ENCODE measurements at regions not wholly inside any gene's neighbourhood (a gene's known extent, or its start where the extent isn't known, plus 50 kb on each side); places are given as distances from the start of the nearest gene placed in this dataset.
A peak's percentile ranks its signal among the peaks of the same experiment; 100 is the strongest.

DNA sequence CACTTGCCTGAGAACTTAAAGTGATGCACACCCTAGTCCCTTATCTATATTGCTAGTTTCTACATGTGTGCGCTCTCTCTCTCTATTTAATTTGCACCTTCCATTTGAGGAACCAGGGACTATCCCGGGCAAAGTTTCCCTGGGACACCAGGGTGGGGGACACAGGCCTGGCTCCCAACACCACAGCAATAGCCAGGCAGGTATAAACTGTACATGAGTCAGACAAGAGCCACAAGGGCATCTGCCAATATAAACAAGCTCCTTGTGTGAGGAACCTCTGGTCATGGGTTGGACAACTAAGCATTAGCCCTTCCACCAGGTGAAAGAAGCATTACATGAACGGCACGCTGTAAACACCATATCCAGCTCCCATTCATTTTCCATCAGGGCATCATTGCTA, 455.5 kb downstream of the STIM2 start:
- DNase-seq = no peak
- no peak for ATAC-seq
- intact Hi-C loops (cut with micrococcal nuclease) = no loop called here

DNA sequence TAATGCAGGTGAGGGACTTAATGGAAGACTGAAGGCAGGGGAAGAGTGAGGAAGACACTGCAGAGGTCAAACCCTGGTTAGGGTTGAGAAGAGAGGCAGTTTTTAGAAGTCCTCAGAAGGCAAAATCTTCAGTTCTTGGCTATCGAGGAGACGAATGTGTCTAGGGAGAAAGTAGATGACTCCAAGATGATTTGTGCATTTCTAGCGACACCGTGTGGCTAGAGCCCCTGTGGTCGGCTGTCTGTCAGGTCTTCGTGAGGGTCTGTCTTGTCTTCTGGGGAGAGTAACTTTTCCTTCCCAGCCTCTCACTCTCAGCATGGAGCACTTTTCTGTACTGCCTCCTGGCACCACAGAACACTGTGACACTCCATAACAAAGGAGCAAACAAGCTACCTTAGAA, 458.1 kb downstream of the STIM2 start:
- intact Hi-C loops (cut with micrococcal nuclease) = no loop called here
- DNase-seq (peak; percentile 28), ATAC-seq (no peak)

DNA sequence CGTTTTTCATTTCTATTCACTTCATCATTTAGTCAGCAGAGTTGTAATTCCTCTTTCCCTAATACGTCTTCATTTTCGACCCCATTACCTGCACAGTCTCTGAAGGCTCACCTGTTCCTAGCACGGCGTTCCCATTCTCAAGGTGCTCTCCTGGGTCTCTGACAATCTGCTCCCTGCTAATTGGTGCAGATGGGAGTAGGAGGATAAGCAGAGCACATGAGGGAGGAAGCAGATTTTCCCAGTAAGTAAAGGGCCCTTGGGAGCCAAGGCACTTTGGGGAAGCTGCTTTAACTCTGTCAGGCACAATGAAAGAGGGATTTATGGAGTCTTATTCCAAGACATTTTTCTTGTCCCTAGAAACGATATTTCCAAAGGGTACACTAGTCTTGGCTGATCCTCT, 466.4 kb downstream of the STIM2 start:
- DNase-seq = no peak
- intact Hi-C loops (cut with micrococcal nuclease) = no loop called here
- ATAC-seq = no peak

DNA sequence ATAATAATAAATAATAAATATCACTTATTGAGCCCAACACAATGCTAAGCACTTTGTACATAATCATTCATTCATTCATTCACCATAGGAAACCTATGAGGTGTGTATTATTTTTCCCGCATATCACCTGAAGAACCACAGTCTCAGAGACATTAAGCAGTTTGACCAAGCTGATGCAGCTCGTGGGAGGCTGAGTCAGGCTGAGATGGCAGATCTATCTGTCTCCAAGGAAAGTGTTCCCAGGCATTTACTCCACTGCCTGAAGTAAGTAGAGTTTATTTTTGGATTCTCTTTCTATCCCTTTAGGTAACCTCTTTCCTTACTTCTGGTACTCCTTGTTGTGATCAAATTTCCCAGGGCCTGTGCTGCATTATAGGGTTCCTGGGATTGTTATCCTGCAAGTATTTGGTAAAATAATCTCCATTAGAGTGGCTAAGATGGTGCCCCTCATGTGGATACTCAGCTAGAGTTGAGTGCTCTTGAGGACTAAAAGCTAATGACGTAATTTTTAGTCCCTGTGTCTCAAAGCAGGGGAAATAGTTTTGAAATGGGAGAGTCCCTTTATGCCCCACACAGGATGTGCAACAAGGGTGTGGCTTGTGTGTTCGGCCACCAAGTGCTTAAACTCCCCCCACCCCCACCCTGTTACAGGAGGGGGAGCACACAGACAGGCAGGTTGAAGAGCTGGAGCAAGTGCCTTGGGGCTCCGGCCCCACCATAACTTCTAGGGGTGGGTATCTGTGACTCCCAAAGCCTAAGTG, 467.0 kb downstream of the STIM2 start:
- ATAC-seq = no peak
- no peak for DNase-seq
- intact Hi-C loops (cut with micrococcal nuclease) = no loop called here

DNA sequence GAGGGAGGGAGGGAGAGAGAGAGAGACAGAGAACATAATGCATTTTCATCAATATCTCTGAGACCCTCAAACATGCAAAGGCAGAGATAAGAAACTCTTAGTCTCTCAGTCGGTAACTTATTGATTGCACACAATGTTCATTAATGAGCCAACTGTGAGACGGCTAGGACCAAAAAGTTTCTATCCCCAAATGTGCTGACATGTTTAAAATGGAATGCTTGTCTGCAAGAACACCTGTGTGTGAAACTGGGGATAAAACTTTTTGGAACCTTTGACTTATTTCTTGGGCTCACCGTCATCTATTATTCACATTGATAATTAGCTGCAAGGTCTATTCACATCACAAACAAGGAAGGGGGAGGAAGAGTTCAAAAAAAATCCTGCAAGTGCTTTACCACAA, 477.9 kb downstream of the STIM2 start:
- no peak for DNase-seq
- ATAC-seq = no peak

DNA sequence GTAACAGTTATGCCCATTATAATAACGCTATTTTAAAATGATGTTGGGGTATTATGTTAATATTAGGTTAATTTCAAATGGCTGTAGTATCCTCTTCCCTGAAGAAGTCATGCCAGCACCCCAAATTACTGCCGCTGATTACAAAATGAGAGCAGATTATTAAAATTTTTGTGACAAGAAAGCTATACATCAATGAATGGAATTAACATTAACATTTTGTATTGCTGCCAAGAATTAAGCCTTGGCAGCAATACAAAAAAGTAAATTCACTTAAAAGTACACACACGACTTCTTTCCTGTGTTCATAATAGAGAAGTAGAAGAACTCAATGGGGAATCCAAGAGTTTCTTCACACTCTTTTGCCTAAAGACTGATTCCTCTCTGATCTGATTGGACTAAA, 482.8 kb downstream of the STIM2 start:
- ATAC-seq (no peak), DNase-seq (no peak)
- intact Hi-C loops (cut with micrococcal nuclease) = no loop called here

More for the DNA sequence above, 477.9 kb downstream of the STIM2 start:
- intact Hi-C loops (cut with micrococcal nuclease) = no loop called here

DNA sequence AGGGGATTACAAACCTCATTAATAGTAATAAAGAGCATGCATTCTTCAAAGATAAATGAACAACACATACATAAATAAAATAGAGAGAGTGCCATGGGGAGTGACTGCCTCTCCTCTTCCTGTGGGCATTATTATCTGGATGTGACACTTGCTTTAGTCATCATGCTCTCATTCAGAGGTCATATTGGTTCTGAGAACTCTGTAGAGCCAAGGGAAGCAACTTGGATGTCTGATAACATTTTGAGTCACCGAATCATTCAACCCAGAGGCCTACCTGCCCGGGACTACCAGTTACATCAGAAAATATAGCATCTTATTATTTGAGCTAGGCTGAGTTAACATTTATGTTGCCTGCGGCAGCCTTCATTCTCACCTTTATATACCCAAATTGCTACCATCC, 489.5 kb downstream of the STIM2 start:
- intact Hi-C loops (cut with micrococcal nuclease) = no loop called here

DNA sequence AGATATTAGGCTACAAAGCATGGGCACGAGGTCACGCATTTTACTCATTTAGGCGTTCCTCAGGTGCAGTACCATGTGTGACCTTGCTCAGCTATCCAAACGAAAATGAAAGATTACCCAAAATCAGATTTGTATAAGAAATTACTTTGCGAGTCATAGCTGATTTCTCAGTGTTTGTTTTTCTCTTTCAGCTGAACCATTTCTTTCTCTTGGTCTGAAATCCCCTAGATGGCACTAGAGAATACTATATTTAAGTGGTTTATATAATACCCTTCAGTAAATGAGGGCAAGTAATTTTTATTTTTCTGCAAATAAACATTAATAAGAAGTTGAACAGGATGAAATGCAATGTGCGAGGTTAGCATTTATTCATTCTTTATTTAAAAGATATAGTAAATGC, 496.6 kb downstream of the STIM2 start:
- DNase-seq = no peak
- intact Hi-C loops (cut with micrococcal nuclease) = no loop called here
- ATAC-seq = no peak

More for the DNA sequence above, 489.5 kb downstream of the STIM2 start:
- ATAC-seq (no peak), DNase-seq (no peak)

DNA sequence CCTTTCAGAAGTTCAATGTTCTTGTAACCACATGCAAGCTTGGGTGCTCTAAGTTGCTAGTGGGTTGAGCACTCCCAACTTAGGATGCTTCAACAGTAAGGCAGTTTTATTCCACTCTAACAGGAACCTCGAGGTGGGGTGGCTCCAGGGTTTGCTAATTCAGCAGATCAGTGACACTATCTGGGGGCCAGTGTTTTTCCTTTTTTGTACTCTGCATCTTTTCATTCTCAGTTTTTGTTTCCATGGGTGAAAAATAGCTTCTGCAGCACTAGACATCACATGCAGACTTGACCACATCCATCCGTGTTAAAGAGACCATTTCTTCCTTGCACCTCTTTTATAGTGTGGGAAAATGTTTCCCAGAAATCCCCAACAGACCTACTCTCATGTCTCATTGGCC, 497.6 kb downstream of the STIM2 start:
- ATAC-seq (no peak), DNase-seq (no peak)
- intact Hi-C loops (cut with micrococcal nuclease) = no loop called here

DNA sequence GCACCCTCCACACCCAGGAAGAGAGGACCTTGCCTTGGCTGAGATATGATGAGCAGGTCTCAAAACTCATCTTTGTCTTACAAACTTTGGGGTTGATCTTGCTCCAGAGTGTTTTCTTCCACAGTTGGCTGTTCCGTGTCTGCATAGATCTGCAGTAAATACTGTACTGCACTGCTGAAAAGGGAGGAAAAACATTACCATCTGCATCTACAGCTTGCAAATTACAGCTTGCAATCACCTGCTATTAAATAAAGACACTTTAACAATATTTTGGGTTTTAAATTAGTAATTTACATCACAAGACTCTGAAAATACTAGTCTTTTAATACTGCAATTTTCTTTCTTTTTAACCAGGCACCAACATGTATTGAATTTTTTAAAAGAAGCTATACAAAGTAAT, 499.5 kb downstream of the STIM2 start:
- DNase-seq (no peak), ATAC-seq (no peak)
- intact Hi-C loops (cut with micrococcal nuclease) = no loop called here

DNA sequence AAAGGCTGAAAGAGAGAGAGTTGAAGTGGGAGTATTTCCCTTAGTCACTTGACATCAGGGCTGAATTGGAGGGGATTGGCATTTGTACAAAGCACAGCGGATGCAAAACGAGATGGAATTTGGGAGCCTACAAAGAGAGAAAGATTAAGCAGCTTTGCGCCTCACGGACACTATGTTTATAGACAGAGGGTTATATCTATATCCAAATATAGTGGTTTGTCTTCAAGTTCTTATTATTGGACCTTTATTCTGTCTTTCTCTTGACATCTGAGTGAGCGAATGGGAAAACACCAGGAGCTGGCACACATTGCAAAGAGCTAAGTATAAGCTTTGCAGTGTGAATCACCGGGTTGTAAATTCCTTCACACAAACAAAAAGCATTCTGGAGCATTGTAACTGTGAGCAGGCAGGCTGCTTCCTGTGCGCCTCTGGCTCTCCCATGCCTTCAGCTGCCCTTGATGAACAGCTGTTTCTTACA, 500.2 kb downstream of the STIM2 start:
- intact Hi-C loops (cut with micrococcal nuclease) = no loop called here
- peak; percentile 50 for ATAC-seq
- DNase-seq = no peak

DNA sequence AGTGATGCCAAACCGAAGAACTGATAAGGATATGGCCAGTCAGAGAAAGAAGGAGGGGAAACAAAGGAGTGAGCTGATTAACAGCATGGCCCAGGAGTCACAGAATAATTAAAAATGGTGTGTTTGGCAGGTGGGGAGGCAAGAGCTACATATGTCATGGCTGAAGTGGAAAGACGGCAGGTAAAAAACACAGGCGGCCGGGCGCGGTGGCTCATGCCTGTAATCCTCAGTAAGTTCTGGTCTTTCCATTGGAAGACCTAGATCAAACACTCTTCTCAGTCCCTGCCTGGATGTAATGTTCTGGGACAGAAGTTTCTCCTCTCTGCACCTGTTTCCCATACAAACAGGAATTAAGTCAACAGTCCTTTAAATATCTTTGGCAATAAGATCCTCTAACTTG, 503.9 kb downstream of the STIM2 start:
- ATAC-seq (no peak), DNase-seq (no peak)
- intact Hi-C loops (cut with micrococcal nuclease) = no loop called here

DNA sequence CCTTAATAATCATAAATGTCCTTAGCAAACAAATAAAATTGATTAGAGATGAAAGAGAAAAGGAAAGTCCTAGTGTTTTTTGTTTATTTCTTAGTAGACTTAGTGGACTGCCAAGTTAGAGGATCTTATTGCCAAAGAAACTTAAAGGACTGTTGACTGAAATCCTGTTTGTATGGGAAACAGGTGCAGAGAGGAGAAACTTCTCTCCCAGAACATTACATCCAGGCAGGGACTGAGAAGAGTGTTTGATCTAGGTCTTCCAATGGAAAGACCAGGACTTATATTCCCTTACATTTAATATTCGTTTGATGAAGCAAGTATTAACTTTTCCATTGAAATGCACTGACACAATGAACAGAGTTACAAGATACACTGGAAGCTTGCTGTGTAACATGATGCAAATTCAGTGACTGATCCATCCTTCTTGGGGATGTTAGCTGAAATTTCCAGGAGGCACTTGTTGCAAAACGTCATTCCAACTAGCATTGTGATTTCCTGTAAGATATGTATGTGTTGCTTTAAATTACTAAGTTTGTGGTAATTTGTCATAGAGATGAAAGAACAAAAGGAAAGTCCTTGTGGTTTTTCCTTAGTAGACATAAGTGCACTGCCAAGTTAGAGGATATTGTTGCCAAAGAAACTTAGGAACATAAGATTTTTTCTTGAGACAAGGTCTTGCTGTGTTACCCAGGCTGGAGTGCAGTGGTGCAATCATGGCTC, 505.6 kb downstream of the STIM2 start:
- intact Hi-C loops (cut with micrococcal nuclease) = no loop called here
- DNase-seq (no peak), ATAC-seq (no peak)

DNA sequence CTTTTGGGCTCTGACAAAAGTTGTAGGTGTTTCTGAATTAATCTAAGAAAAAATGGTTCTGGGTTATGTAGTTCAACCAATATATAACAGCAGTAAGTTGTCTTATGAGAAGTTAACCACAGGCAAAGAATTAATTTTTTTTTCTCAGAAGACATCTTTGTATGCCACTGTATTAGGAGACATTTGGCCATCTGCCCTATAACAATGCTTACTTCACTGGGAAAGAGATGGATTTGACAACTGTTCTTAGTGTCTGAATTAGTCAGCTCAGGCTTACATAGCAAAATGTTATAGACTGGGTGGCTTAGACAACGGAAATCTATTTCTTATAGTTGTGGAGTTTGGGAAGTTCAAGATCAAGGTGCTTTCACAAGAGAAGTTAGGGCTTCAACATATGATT, 508.1 kb downstream of the STIM2 start:
- ATAC-seq (no peak), DNase-seq (no peak)
- intact Hi-C loops (cut with micrococcal nuclease) = no loop called here

DNA sequence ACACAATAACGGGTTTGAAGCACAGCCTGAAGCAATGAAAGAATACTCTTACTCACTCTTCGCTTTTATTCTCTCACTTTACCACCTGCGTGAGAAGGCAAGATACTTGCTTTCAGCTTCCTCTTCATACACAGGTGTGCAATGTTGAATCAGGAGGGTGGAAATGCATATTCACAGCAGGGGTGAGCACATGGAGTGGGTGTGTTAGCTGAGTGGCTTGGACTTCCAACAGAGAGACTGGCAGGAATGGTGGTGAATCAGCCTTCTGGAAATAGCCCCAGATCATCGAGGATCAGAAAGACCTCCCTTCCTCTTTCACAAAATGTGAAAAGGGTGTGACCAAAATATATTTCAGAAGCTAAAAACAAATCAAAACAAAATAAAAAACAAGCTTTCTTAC, 521.2 kb downstream of the STIM2 start:
- intact Hi-C loops (cut with micrococcal nuclease) = no loop called here
- DNase-seq = no peak
- no peak for ATAC-seq

DNA sequence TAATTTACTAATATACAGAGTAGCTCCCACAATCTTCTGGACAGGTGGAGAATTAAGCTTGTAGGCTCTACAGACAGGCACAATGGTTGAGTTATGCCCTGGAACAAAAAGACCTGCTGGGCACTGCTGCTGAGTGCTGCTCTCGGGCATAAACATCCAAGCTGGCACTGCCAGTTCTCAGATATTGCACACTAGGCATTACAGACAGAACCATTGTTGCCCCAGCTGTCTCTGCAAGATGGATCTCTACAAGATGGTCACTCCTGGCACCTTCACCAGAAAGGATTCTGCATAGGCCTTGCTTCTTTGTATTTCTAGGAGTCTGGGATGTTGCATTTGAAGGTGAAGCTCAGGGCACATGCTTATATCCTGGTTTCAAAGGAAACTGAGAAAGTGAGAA, 527.1 kb downstream of the STIM2 start:
- intact Hi-C loops (cut with micrococcal nuclease) = no loop called here
- ATAC-seq (no peak), DNase-seq (no peak)

DNA sequence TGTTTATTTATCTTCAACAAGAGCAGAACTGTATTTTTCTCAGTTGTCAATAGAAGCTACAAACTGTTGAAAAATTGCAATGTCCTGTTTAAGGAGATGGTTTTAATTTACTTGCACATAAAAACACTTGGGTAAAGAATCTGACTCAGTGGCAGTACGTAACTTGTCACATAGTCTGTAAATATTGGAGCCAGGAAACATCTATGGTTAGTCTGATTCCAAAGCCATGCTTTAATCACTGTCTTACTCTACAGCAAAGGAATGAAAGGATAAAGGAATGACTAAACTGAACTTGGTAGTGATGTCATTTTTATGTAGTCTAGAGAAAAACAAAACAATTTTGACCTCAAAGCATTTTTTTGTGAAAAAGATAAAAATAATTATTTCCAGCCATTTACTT, 537.2 kb downstream of the STIM2 start:
- no peak for ATAC-seq
- DNase-seq = no peak
- intact Hi-C loops (cut with micrococcal nuclease) = no loop called here

DNA sequence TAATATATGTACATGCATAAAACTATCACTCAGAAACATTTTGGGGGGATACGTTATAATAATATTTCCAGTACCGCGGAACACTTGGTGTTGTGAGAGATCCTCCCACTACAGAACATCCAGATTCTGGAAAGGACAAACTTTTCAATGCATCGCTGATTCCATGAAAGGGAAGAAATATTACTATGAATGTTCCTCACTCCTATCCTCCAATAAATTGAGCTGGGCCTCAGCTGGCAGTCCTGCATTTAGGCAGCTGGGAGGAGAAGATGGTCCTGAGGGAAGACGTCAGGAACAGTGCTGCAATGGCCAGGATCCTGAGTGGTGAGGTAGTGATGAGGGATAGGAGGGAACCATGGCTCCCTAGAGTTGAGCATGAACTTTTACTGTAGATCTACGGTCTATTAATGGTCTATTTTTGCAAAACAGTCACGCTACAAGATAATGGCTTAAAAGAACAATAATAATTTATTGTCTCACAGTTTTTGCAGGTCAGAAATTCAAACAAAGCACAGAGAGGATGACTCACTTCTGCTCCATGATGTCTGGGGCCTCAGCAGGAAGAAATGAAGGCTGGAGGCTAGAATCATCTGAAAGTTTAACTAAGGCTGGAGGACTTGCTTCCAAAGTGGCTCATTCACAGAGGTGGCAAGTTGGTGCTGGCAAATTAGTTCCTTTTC, 538.1 kb downstream of the STIM2 start:
- intact Hi-C loops (cut with micrococcal nuclease) = no loop called here
- DNase-seq = no peak
- no peak for ATAC-seq

DNA sequence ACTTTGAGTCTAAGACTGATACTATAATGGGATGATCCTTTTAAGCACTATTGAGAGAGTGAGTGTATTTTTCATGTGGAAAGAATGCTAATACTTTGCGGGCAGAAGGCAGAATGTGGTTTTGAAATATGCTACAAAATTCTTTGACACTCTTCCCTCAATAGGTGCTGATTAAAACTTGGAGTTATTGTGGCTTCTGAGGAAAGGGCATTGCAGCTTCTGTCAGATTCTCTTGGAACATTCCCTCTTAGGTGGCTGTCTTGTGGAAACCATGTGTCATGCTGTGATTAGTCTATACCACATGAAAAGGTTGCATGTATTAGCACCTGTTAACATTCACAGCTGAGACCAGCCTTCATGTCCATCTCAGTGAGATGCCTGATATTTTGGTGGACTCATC, 547.0 kb downstream of the STIM2 start:
- intact Hi-C loops (cut with micrococcal nuclease) = no loop called here
- no peak for DNase-seq
- ATAC-seq = no peak

DNA sequence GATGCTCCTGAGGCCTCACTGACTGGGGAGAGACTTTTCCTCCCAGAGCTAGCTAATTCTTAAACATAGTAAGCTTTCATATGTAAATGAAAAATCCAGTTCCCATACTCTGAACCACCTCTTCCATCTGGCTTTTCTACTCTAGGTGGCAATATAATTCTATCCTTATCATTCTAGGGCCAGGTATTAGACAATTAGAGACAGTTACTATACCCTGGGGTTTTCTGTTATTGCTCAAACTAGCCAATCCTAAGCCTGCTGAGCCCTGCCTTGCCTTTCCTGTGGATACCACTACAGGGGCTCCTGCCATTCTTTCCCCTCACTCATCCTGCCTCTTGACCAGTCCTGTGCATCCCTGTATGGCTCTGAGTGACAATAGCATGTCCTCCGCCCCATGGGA, 552.0 kb downstream of the STIM2 start:
- intact Hi-C loops (cut with micrococcal nuclease) = no loop called here
- DNase-seq (no peak), ATAC-seq (no peak)

Data from left ventricle myocardium superior (tissue), 1 donor.